ENCODE measurements at regions not wholly inside any gene's neighbourhood (a gene's known extent, or its start where the extent isn't known, plus 50 kb on each side); places are given as distances from the start of the nearest gene placed in this dataset.

DNA sequence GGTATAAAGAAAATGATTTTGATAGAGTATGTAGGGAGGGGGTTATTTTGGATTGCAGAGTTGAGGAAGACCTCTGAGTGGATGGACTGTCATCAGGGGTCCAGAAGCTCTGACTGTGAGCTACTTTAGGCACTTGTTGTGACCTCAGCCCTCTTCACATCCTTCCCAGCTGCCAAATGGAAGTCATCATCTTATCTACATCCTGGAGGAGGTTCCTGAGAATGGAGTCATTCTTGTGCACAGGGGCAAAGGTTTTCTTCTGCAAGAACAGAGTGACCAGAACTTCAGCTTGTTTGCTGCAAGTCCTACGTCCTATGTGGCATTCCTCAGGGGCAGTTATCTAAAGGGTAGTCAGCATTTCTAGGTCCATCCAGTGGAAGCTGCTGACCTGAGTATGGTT is 393.8 kb downstream of the AASDHPPT start:
- no peak for TF ChIP-seq CCNT2 (IDR thresholded peaks at IDR 0.05; ENCODE audit: borderline replicate concordance, extremely low read depth, insufficient read length, low read depth, low read length)
- TF ChIP-seq, protein P1, sequence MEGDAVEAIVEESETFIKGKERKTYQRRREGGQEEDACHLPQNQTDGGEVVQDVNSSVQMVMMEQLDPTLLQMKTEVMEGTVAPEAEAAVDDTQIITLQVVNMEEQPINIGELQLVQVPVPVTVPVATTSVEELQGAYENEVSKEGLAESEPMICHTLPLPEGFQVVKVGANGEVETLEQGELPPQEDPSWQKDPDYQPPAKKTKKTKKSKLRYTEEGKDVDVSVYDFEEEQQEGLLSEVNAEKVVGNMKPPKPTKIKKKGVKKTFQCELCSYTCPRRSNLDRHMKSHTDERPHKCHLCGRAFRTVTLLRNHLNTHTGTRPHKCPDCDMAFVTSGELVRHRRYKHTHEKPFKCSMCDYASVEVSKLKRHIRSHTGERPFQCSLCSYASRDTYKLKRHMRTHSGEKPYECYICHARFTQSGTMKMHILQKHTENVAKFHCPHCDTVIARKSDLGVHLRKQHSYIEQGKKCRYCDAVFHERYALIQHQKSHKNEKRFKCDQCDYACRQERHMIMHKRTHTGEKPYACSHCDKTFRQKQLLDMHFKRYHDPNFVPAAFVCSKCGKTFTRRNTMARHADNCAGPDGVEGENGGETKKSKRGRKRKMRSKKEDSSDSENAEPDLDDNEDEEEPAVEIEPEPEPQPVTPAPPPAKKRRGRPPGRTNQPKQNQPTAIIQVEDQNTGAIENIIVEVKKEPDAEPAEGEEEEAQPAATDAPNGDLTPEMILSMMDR (IDR thresholded peaks at IDR 0.05 in 2 of 3, conservative IDR thresholded peaks at IDR 0.05 in 1 of 3; ENCODE audit: insufficient read depth in 2 of 3, low read depth in 1 of 3, low read length in 3 of 3), result no peak
- no peak for TF ChIP-seq EP300 (IDR thresholded peaks at IDR 0.05; ENCODE audit: low read length)
- no peak for TF ChIP-seq TARDBP (IDR thresholded peaks at IDR 0.05)
- no peak for TF ChIP-seq ZNF143 (CRISPR knock-in tag; IDR thresholded peaks at IDR 0.05)
- TF ChIP-seq XRCC5 (IDR thresholded peaks at IDR 0.05; ENCODE audit: low read depth, low read length), result no peak
- no peak for TF ChIP-seq RAD21 (CRISPR knock-in tag; conservative IDR thresholded peaks at IDR 0.05 in 1 of 2, IDR thresholded peaks at IDR 0.05 in 1 of 2)
- no peak for TF ChIP-seq ZNF75A (CRISPR knock-in tag; IDR thresholded peaks at IDR 0.05)

All from K562 (cell line).